ENCODE measurements at regions not wholly inside any gene's neighbourhood (a gene's known extent, or its start where the extent isn't known, plus 50 kb on each side); places are given as distances from the start of the nearest gene placed in this dataset.

GRCh38 chr11:28963187-28963586 is 855.0 kb downstream of the METTL15 start:
- Mint-ChIP-seq H3K27me3 (no peaks in the 10 kb centered on the region), H3K27ac (no peak overlapping the region), H3K4me3 (no peak overlapping the region), H3K36me3 (no peaks in the 10 kb centered on the region), H3K4me1 (no peaks in the 10 kb centered on the region), H3K9me3 (peaks cover 5% of the 10 kb centered on the region)

- Mint-ChIP-seq H3K27ac (no peak overlapping the region), H3K9me3 (peaks cover 5% of the 10 kb centered on the region), H3K4me3 (no peak overlapping the region)
Observed at GRCh38 chr11:28962502-28962901, 854.3 kb downstream of the METTL15 start.

GRCh38 chr11:28961726-28962125 is 853.5 kb downstream of the METTL15 start:
- no peaks in the 10 kb centered on the region for H3K36me3 Mint-ChIP-seq
- H3K9me3 Mint-ChIP-seq = peaks cover 5% of the 10 kb centered on the region
- H3K27ac Mint-ChIP-seq = no peak overlapping the region
- H3K4me3 Mint-ChIP-seq = no peak overlapping the region
- H3K4me1 Mint-ChIP-seq = no peaks in the 10 kb centered on the region
- H3K27me3 Mint-ChIP-seq = no peaks in the 10 kb centered on the region

More at GRCh38 chr11:28962502-28962901, 854.3 kb downstream of the METTL15 start:
- Mint-ChIP-seq H3K36me3 (no peaks in the 10 kb centered on the region), H3K27me3 (no peaks in the 10 kb centered on the region), H3K4me1 (no peaks in the 10 kb centered on the region)

- Mint-ChIP-seq H3K36me3 (no peaks in the 10 kb centered on the region), H3K27ac (no peak overlapping the region), H3K9me3 (no peaks in the 10 kb centered on the region)
Observed at GRCh38 chr11:28956446-28956845, 848.3 kb downstream of the METTL15 start.

GRCh38 chr11:28951191-28951590 is 843.0 kb downstream of the METTL15 start:
- Mint-ChIP-seq H3K36me3 (no peaks in the 10 kb centered on the region), H3K9me3 (peaks cover 10% of the 10 kb centered on the region), H3K27ac (no peak overlapping the region), H3K27me3 (no peaks in the 10 kb centered on the region), H3K4me3 (no peak overlapping the region), H3K4me1 (no peaks in the 10 kb centered on the region)

More at GRCh38 chr11:28956446-28956845, 848.3 kb downstream of the METTL15 start:
- Mint-ChIP-seq H3K4me1 (no peaks in the 10 kb centered on the region), H3K27me3 (no peaks in the 10 kb centered on the region), H3K4me3 (no peak overlapping the region)

- Mint-ChIP-seq H3K27ac (no peak overlapping the region), H3K4me1 (no peaks in the 10 kb centered on the region), H3K9me3 (peaks cover 7% of the 10 kb centered on the region), H3K27me3 (no peaks in the 10 kb centered on the region), H3K4me3 (no peak overlapping the region), H3K36me3 (no peaks in the 10 kb centered on the region)
Observed at GRCh38 chr11:28939381-28939780, 831.2 kb downstream of the METTL15 start.

- no peaks in the 10 kb centered on the region for H3K9me3 Mint-ChIP-seq
- no peaks in the 10 kb centered on the region for H3K4me1 Mint-ChIP-seq
- H3K36me3 Mint-ChIP-seq = no peaks in the 10 kb centered on the region
- no peak overlapping the region for H3K4me3 Mint-ChIP-seq
- H3K27me3 Mint-ChIP-seq = no peaks in the 10 kb centered on the region
- no peak overlapping the region for H3K27ac Mint-ChIP-seq
Observed at GRCh38 chr11:28938091-28938490, 829.9 kb downstream of the METTL15 start.

GRCh38 chr11:28932940-28933339 is 824.8 kb downstream of the METTL15 start:
- H3K27me3 Mint-ChIP-seq = no peaks in the 10 kb centered on the region
- H3K9me3 Mint-ChIP-seq = peaks cover 11% of the 10 kb centered on the region
- H3K4me1 Mint-ChIP-seq = no peaks in the 10 kb centered on the region
- no peaks in the 10 kb centered on the region for H3K36me3 Mint-ChIP-seq
- H3K4me3 Mint-ChIP-seq = no peak overlapping the region
- H3K27ac Mint-ChIP-seq = no peak overlapping the region

- Mint-ChIP-seq H3K36me3 (no peaks in the 10 kb centered on the region), H3K9me3 (peaks cover 4% of the 10 kb centered on the region), H3K27me3 (no peaks in the 10 kb centered on the region), H3K27ac (no peak overlapping the region), H3K4me3 (no peak overlapping the region), H3K4me1 (no peaks in the 10 kb centered on the region)
Observed at GRCh38 chr11:28924004-28924403, 815.8 kb downstream of the METTL15 start.

GRCh38 chr11:28922386-28922981 is 814.3 kb downstream of the METTL15 start:
- Mint-ChIP-seq H3K36me3 (no peaks in the 10 kb centered on the region), H3K4me3 (no peak overlapping the region), H3K9me3 (peaks cover 10% of the 10 kb centered on the region), H3K4me1 (no peaks in the 10 kb centered on the region), H3K27ac (no peak overlapping the region), H3K27me3 (no peaks in the 10 kb centered on the region)

- Mint-ChIP-seq H3K4me1 (no peaks in the 10 kb centered on the region), H3K36me3 (no peaks in the 10 kb centered on the region), H3K27me3 (no peaks in the 10 kb centered on the region), H3K4me3 (no peak overlapping the region), H3K9me3 (peaks cover 10% of the 10 kb centered on the region), H3K27ac (no peak overlapping the region)
Observed at GRCh38 chr11:28919194-28919593, 811.0 kb downstream of the METTL15 start.

GRCh38 chr11:28913883-28914282 is 805.7 kb downstream of the METTL15 start:
- Mint-ChIP-seq H3K4me3 (no peak overlapping the region), H3K27ac (no peak overlapping the region), H3K4me1 (no peaks in the 10 kb centered on the region)

GRCh38 chr11:28911829-28912228 is 803.6 kb downstream of the METTL15 start:
- H3K4me3 Mint-ChIP-seq = no peak overlapping the region
- no peaks in the 10 kb centered on the region for H3K27me3 Mint-ChIP-seq
- no peaks in the 10 kb centered on the region for H3K36me3 Mint-ChIP-seq
- no peaks in the 10 kb centered on the region for H3K4me1 Mint-ChIP-seq
- H3K9me3 Mint-ChIP-seq = no peaks in the 10 kb centered on the region
- no peak overlapping the region for H3K27ac Mint-ChIP-seq

More at GRCh38 chr11:28913883-28914282, 805.7 kb downstream of the METTL15 start:
- Mint-ChIP-seq H3K36me3 (no peaks in the 10 kb centered on the region), H3K27me3 (no peaks in the 10 kb centered on the region), H3K9me3 (peaks cover 6% of the 10 kb centered on the region)

- H3K27me3 Mint-ChIP-seq = no peaks in the 10 kb centered on the region
- no peak overlapping the region for H3K4me3 Mint-ChIP-seq
- no peak overlapping the region for H3K27ac Mint-ChIP-seq
- no peaks in the 10 kb centered on the region for H3K9me3 Mint-ChIP-seq
- H3K36me3 Mint-ChIP-seq = no peaks in the 10 kb centered on the region
- H3K4me1 Mint-ChIP-seq = no peaks in the 10 kb centered on the region
Observed at GRCh38 chr11:28910926-28911325, 802.7 kb downstream of the METTL15 start.

- no peak overlapping the region for H3K4me3 Mint-ChIP-seq
- H3K27me3 Mint-ChIP-seq = no peaks in the 10 kb centered on the region
- H3K36me3 Mint-ChIP-seq = no peaks in the 10 kb centered on the region
- no peaks in the 10 kb centered on the region for H3K4me1 Mint-ChIP-seq
- H3K9me3 Mint-ChIP-seq = no peaks in the 10 kb centered on the region
- H3K27ac Mint-ChIP-seq = peak overlapping the region; percentile 51
Observed at GRCh38 chr11:28903716-28904115, 795.5 kb downstream of the METTL15 start.

- no peaks in the 10 kb centered on the region for H3K9me3 Mint-ChIP-seq
- no peaks in the 10 kb centered on the region for H3K27me3 Mint-ChIP-seq
- H3K4me1 Mint-ChIP-seq = no peaks in the 10 kb centered on the region
- H3K36me3 Mint-ChIP-seq = no peaks in the 10 kb centered on the region
- no peak overlapping the region for H3K4me3 Mint-ChIP-seq
- H3K27ac Mint-ChIP-seq = no peak overlapping the region
Observed at GRCh38 chr11:28900427-28900826, 792.2 kb downstream of the METTL15 start.

GRCh38 chr11:28899706-28900105 is 791.5 kb downstream of the METTL15 start:
- no peaks in the 10 kb centered on the region for H3K27me3 Mint-ChIP-seq

More at GRCh38 chr11:28899706-28900105, 791.5 kb downstream of the METTL15 start:
- no peak overlapping the region for H3K4me3 Mint-ChIP-seq
- H3K9me3 Mint-ChIP-seq = no peaks in the 10 kb centered on the region
- no peak overlapping the region for H3K27ac Mint-ChIP-seq
- no peaks in the 10 kb centered on the region for H3K36me3 Mint-ChIP-seq
- no peaks in the 10 kb centered on the region for H3K4me1 Mint-ChIP-seq

All from activated naive CD4-positive, alpha-beta T cell treated with anti-CD3 and anti-CD28 coated beads, Interleukin-2, amount 50 U/mL, for 24 hours (primary cell).